BJ (cell line): ENCODE measurements at regions not wholly inside any gene's neighbourhood (a gene's known extent, or its start where the extent isn't known, plus 50 kb on each side); places are given as distances from the start of the nearest gene placed in this dataset.

ENCODE experiments used
- CTCF ChIA-PET: fragments of 350-600 bp; formaldehyde crosslinking; extraction: SDS; loops from one replicate; lab custom pipeline; 2021; ENCODE audit warnings: antibody characterized with exemption, inconsistent platforms; lab: Yijun Ruan, JAX
- POLR2A ChIA-PET: fragments of 300-600 bp; sonication (Branson Sonifier 250); formaldehyde crosslinking; extraction: SDS; loops from one replicate; lab custom pipeline; 2021; ENCODE audit warnings: antibody characterized with exemption; lab: Charles Lee
- DNase-seq: peaks from one replicate; pipeline ENCODE4 v3.0.0-alpha.2; 2011; ENCODE audit warnings: low read depth
- H3K27me3 ChIP-seq: 2 replicates; pipeline ENCODE4 v1.6.0; 2011; ENCODE audit warnings: low read length; ENCODE audit not compliant: control insufficient read depth, insufficient read depth
- H3K36me3 ChIP-seq: 2 replicates; pipeline ENCODE4 v1.5.1; 2011; ENCODE audit warnings: low read length; ENCODE audit not compliant: control insufficient read depth, insufficient read depth
- H3K4me3 ChIP-seq: 2 replicates; pipeline ENCODE4 v1.5.1; 2011; ENCODE audit warnings: low read depth, mild to moderate bottlenecking, control low read depth, low read length
- TF ChIP-seq, protein P1 (sequence below): IDR thresholded peaks from 2 replicates; pipeline ENCODE4 v1.5.1; 2011; ENCODE audit warnings: low read depth, mild to moderate bottlenecking, control low read depth, inconsistent platforms, low read length, moderate library complexity; ENCODE audit not compliant: insufficient read depth

DNA sequence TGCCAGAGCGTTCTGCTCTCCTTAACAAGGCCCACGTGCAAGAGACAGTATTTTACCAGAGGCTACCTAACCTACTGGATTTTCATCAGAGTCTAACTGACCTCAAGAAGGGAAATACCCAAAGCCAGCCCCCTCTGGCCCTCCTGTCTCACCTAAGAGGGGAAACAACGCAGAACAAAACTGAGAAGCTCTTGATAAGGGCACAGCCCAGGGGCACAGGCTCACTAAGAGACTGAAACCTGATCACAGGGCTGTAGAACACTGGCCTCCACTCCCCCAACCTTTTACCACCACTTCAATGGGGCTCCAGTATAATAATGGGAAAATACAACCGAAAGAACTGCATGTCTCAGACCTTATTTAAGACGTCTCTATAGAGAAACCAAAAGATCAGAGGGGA is 449.5 kb upstream of the CAMK1G start:
- Histone ChIP-seq H3K36me3 (no peaks in the 10 kb centered on the region), H3K4me3 (no peak overlapping the region), H3K27me3 (no peaks in the 10 kb centered on the region)
- ChIA-PET CTCF (no interaction called here), POLR2A (no interaction called here)
- TF ChIP-seq, protein P1, sequence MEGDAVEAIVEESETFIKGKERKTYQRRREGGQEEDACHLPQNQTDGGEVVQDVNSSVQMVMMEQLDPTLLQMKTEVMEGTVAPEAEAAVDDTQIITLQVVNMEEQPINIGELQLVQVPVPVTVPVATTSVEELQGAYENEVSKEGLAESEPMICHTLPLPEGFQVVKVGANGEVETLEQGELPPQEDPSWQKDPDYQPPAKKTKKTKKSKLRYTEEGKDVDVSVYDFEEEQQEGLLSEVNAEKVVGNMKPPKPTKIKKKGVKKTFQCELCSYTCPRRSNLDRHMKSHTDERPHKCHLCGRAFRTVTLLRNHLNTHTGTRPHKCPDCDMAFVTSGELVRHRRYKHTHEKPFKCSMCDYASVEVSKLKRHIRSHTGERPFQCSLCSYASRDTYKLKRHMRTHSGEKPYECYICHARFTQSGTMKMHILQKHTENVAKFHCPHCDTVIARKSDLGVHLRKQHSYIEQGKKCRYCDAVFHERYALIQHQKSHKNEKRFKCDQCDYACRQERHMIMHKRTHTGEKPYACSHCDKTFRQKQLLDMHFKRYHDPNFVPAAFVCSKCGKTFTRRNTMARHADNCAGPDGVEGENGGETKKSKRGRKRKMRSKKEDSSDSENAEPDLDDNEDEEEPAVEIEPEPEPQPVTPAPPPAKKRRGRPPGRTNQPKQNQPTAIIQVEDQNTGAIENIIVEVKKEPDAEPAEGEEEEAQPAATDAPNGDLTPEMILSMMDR, result no peak
- no peak for DNase-seq

DNA sequence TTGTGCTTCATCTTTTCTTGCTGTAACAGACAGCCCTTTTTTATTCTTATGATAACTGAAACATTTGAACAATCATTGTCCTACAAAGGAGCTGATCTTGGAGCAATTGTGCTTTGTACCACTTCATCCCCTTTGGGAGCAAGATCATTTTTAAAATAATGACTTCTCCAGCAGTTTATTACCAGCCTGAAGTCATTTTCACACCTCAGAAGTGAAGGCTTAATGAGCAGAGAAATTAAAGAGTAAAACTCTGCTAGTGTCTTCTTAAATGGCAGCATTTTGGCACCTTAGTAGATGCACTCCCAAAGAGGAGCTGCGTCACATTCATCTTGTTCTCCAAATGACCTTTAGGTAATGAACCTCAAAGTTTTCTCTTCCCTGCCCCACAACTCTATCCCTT is 439.6 kb upstream of the CAMK1G start:
- POLR2A ChIA-PET, result no interaction called here
- Histone ChIP-seq H3K36me3 (no peaks in the 10 kb centered on the region), H3K4me3 (no peak overlapping the region), H3K27me3 (no peaks in the 10 kb centered on the region)
- CTCF ChIA-PET, result interaction anchor here (1.3 kb wide), 1 partner anchor 30 kb away, joined by 3 read pairs; no protein-coding TSS in a partner anchor
- no peak for DNase-seq
- TF ChIP-seq, protein P1, result no peak

DNA sequence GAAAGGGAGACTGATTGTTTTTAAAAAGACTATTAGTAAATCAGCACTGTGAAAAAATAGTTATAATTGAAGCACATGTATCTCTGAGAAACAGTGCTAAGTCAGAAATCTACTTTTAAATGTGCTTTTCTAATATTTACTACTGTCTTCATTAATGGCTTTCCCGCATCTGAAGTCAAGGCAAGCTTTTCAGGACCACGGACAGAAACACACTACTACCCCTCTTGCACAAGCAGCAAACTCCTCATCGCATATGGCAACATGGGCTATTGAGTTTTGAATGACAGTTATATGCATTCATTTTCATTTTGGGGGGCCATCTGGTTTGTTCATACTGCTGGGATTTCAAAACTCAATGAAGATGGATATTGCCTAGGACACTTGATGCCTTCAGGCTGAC is 433.4 kb upstream of the CAMK1G start:
- DNase-seq, result no peak
- CTCF ChIA-PET, result no interaction called here
- TF ChIP-seq, protein P1, result no peak
- POLR2A ChIA-PET, result no interaction called here
- H3K36me3 ChIP-seq, result no peaks in the 10 kb centered on the region
- no peak overlapping the region for H3K4me3 ChIP-seq
- no peaks in the 10 kb centered on the region for H3K27me3 ChIP-seq

DNA sequence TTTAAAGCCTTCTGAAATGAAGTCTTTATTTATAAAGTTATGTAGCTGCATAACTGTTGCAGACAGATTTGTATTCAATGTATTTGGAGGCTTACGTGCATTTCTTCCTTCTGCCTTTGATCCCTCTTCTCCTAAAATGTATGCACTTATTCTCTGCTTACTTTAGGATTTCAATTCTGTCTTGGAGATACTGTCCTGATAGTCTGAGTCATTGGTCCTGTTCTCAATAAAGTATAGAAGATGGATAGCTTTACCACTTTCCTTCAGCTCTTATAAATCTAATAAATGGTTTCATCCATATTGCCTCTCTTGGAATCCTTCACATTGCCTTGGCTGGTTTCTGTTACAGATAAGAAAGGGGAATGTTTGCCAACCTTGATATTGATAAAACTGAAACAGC is 430.1 kb upstream of the CAMK1G start:
- Histone ChIP-seq H3K36me3 (no peaks in the 10 kb centered on the region), H3K4me3 (no peak overlapping the region), H3K27me3 (no peaks in the 10 kb centered on the region)
- POLR2A ChIA-PET, result no interaction called here
- no peak for DNase-seq
- CTCF ChIA-PET, result interaction anchor here (0.9 kb wide), 1 partner anchor 37 kb away, joined by 4 read pairs; no protein-coding TSS in a partner anchor
- TF ChIP-seq, protein P1, result no peak

DNA sequence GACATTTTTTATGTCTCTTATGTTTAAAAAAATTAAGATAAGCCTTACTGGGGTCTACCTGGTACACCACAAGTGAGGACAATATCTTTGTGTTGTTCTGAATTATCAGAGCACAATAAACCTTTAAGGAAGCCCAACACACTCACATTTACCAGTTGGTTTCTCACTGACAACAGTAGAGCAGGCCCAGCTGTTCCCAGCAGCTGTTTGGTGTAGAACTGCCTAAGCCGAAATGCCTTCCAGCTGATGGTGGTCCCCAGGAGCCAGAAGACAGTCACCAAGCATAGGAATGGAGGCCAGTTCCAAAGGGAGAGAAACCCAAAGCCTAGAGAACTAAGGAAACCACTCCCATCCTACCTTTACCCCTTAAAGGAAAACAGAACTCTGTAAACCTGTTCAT is 428.6 kb upstream of the CAMK1G start:
- DNase-seq, result no peak
- no peaks in the 10 kb centered on the region for H3K27me3 ChIP-seq
- no peaks in the 10 kb centered on the region for H3K36me3 ChIP-seq
- ChIA-PET POLR2A (no interaction called here), CTCF (no interaction called here)
- TF ChIP-seq, protein P1, result no peak
- no peak overlapping the region for H3K4me3 ChIP-seq
